ENCODE measurements at regions not wholly inside any gene's neighbourhood (a gene's known extent, or its start where the extent isn't known, plus 50 kb on each side); places are given as distances from the start of the nearest gene placed in this dataset.

GRCh38 chr4:37109756-37110155 lies 134.8 kb upstream of the NWD2 start:
- Histone ChIP-seq H3K27ac (no peak overlapping the region), H3K27me3 (replicated peaks; ENCODE audit: insufficient read depth) (no peaks in the 10 kb centered on the region), H3K4me1 (ENCODE audit: control insufficient read depth in 1 of 2, low read depth in 2 of 2) (no peaks in the 10 kb centered on the region), H3K4me3 (no peak overlapping the region), H3K9me3 (no peaks in the 10 kb centered on the region), H3K36me3 (no peaks in the 10 kb centered on the region)
- ATAC-seq (ENCODE audit: insufficient number of reproducible peaks, low FRiP score, low read depth): no peak
- DNase-seq (ENCODE audit: low spot score): no peak
- TF ChIP-seq CTCF (IDR thresholded peaks at IDR 0.05): no peak

GRCh38 chr4:37124800-37125199 lies 119.7 kb upstream of the NWD2 start:
- H3K9me3 ChIP-seq: no peaks in the 10 kb centered on the region
- DNase-seq (ENCODE audit: low spot score) (no peak), ATAC-seq (ENCODE audit: insufficient number of reproducible peaks, low FRiP score, low read depth) (no peak)
- no peak overlapping the region for H3K4me3 ChIP-seq
- H3K36me3 ChIP-seq: no peaks in the 10 kb centered on the region
- H3K27me3 ChIP-seq (replicated peaks; ENCODE audit: insufficient read depth): no peaks in the 10 kb centered on the region
- TF ChIP-seq CTCF (IDR thresholded peaks at IDR 0.05): no peak
- no peaks in the 10 kb centered on the region for H3K4me1 ChIP-seq (ENCODE audit: control insufficient read depth in 1 of 2, low read depth in 2 of 2)
- no peak overlapping the region for H3K27ac ChIP-seq

GRCh38 chr4:37126051-37126450 lies 118.5 kb upstream of the NWD2 start:
- Histone ChIP-seq H3K4me1 (ENCODE audit: control insufficient read depth in 1 of 2, low read depth in 2 of 2) (no peaks in the 10 kb centered on the region), H3K9me3 (no peaks in the 10 kb centered on the region), H3K4me3 (no peak overlapping the region), H3K27ac (no peak overlapping the region), H3K27me3 (replicated peaks; ENCODE audit: insufficient read depth) (no peaks in the 10 kb centered on the region), H3K36me3 (no peaks in the 10 kb centered on the region)
- DNase-seq (ENCODE audit: low spot score): no peak
- ATAC-seq (ENCODE audit: insufficient number of reproducible peaks, low FRiP score, low read depth): no peak
- no peak for TF ChIP-seq CTCF (IDR thresholded peaks at IDR 0.05)

GRCh38 chr4:37130465-37130864 lies 114.1 kb upstream of the NWD2 start:
- Histone ChIP-seq H3K27ac (no peak overlapping the region), H3K9me3 (no peaks in the 10 kb centered on the region), H3K4me3 (no peak overlapping the region), H3K36me3 (no peaks in the 10 kb centered on the region), H3K4me1 (ENCODE audit: control insufficient read depth in 1 of 2, low read depth in 2 of 2) (no peaks in the 10 kb centered on the region), H3K27me3 (replicated peaks; ENCODE audit: insufficient read depth) (no peaks in the 10 kb centered on the region)
- DNase-seq (ENCODE audit: low spot score) (no peak), ATAC-seq (ENCODE audit: insufficient number of reproducible peaks, low FRiP score, low read depth) (no peak)
- no peak for TF ChIP-seq CTCF (IDR thresholded peaks at IDR 0.05)

GRCh38 chr4:37132351-37132974 lies 112.1 kb upstream of the NWD2 start:
- Histone ChIP-seq H3K36me3 (no peaks in the 10 kb centered on the region), H3K27me3 (replicated peaks; ENCODE audit: insufficient read depth) (no peaks in the 10 kb centered on the region), H3K27ac (no peak overlapping the region), H3K9me3 (no peaks in the 10 kb centered on the region), H3K4me3 (no peak overlapping the region), H3K4me1 (ENCODE audit: control insufficient read depth in 1 of 2, low read depth in 2 of 2) (no peaks in the 10 kb centered on the region)
- TF ChIP-seq CTCF (IDR thresholded peaks at IDR 0.05): peak; percentile 15
- ATAC-seq (ENCODE audit: insufficient number of reproducible peaks, low FRiP score, low read depth) (no peak), DNase-seq (ENCODE audit: low spot score) (no peak)
